GM12878 (cell line): ENCODE measurements at regions not wholly inside any gene's neighbourhood (a gene's known extent, or its start where the extent isn't known, plus 50 kb on each side); places are given as distances from the start of the nearest gene placed in this dataset.

Source experiments
- ATAC-seq: fragments of 200-7000 bp; cut with Tn5 transposase; 3 replicates; pipeline ENCODE4 v1.9.1; 2020; ENCODE audit warnings: mild to moderate bottlenecking, moderate library complexity
- BruUV-seq: library from RNA; stranded (reverse); fragments of 400-500 nt; replicated peaks from 2 replicates; lab custom pipeline; 2021; lab: Mats Ljungman, UMichigan
- CTCF ChIA-PET: fragments of 300-600 bp; sonication (Branson Sonifier 250); formaldehyde crosslinking; extraction: SDS; loops from one replicate; lab custom pipeline; 2021; ENCODE audit warnings: inconsistent platforms; lab: Yijun Ruan, JAX
- POLR2A ChIA-PET: fragments of 350-600 bp; formaldehyde crosslinking; extraction: SDS; loops from one replicate; lab custom pipeline; 2021; ENCODE audit warnings: inconsistent platforms; lab: Charles Lee
- RAD21 ChIA-PET: fragments of 300-600 bp; sonication (Branson Sonifier 250); formaldehyde crosslinking; loops from one replicate; lab custom pipeline; 2023; ENCODE audit warnings: antibody characterized with exemption; ENCODE audit not compliant: unreplicated experiment; lab: Charles Lee
- SMC1A ChIA-PET: fragments of 300-600 bp; sonication (Branson Sonifier 250); formaldehyde crosslinking; loops from one replicate; lab custom pipeline; 2023; ENCODE audit not compliant: unreplicated experiment, uncharacterized antibody; lab: Charles Lee
- DNase-seq: peaks from one replicate; pipeline ENCODE4 v3.0.0-alpha.2; 2011; ENCODE audit warnings: low read depth, low spot score
- FAIRE-seq: peaks from 3 replicates; lab custom pipeline; 2011; peaks lifted over from hg19 to GRCh38; lab: Jason Lieb, UNC
- H2AFZ ChIP-seq: 2 replicates; pipeline ENCODE4 v1.6.0; 2011; ENCODE audit warnings: low read depth, low read length, control low read depth; ENCODE audit not compliant: control insufficient read depth
- H3K27ac ChIP-seq: 2 replicates; pipeline ENCODE4 v1.5.1; 2011; ENCODE audit warnings: control low read depth; ENCODE audit not compliant: control insufficient read depth, insufficient read depth
- H3K27me3 ChIP-seq, 2 experiments: replicated peaks in 1 of 2; 2 replicates each; pipeline versions ENCODE4 v1.6.0 to v1.6.1; 2011; ENCODE audit warnings: low read length in 1 of 2; ENCODE audit not compliant: control insufficient read depth in 2 of 2, insufficient read depth in 2 of 2
- H3K36me3 ChIP-seq, 2 experiments: 2 replicates each; pipeline ENCODE4 v1.5.1; 2011; ENCODE audit warnings: low read length in 1 of 2; ENCODE audit not compliant: control insufficient read depth in 2 of 2, insufficient read depth in 2 of 2
- H3K4me1 ChIP-seq: 2 replicates; pipeline ENCODE4 v1.6.1; 2011; ENCODE audit warnings: mild to moderate bottlenecking, low read length, moderate library complexity, mixed read lengths; ENCODE audit not compliant: control insufficient read depth, insufficient read depth
- H3K4me2 ChIP-seq: 2 replicates; pipeline ENCODE4 v1.6.0; 2011; ENCODE audit warnings: control low read depth; ENCODE audit not compliant: control insufficient read depth, insufficient read depth
- H3K4me3 ChIP-seq: fragments of 200-600 bp; sonication (generic); 2 replicates; pipeline ENCODE4 v1.5.1; 2016
- H3K79me2 ChIP-seq: 2 replicates; pipeline ENCODE4 v1.6.0; 2011; ENCODE audit warnings: low read length; ENCODE audit not compliant: control insufficient read depth, insufficient read depth
- H3K9ac ChIP-seq: 2 replicates; pipeline ENCODE4 v1.8.0; 2011; ENCODE audit warnings: low read length, control low read depth, mixed read lengths; ENCODE audit not compliant: control insufficient read depth, insufficient read depth
- H3K9me3 ChIP-seq: replicated peaks from 3 replicates; pipeline ENCODE4 v1.5.1; 2011; ENCODE audit warnings: mild to moderate bottlenecking, low read length; ENCODE audit not compliant: control insufficient read depth, insufficient read depth
- H4K20me1 ChIP-seq: 2 replicates; pipeline ENCODE4 v1.6.0; 2011; ENCODE audit not compliant: control insufficient read depth, insufficient read depth
- CEBPZ ChIP-seq: fragments of 150-350 bp; IDR thresholded peaks from 2 replicates; pipeline ENCODE4 v1.6.1; 2016; ENCODE audit warnings: low read depth, low read length
- ESRRA ChIP-seq: IDR thresholded peaks from 2 replicates; pipeline ENCODE4 v1.6.1; 2012; ENCODE audit warnings: mild to moderate bottlenecking, low read length, improper control_type of control experiment
- LARP7 ChIP-seq: fragments of 450-650 bp; IDR thresholded peaks from 2 replicates; pipeline ENCODE4 v1.6.1; 2017; ENCODE audit warnings: mild to moderate bottlenecking
- NFXL1 ChIP-seq: fragments of 450-650 bp; IDR thresholded peaks from 2 replicates; pipeline ENCODE4 v1.6.1; 2017; ENCODE audit warnings: antibody characterized with exemption, mild to moderate bottlenecking, borderline replicate concordance
- NFYB ChIP-seq: IDR thresholded peaks from 2 replicates; pipeline ENCODE4 v1.6.1; 2011; ENCODE audit warnings: low read depth, mild to moderate bottlenecking, low read length, improper control_type of control experiment, moderate library complexity; ENCODE audit not compliant: insufficient read depth
- PBX3 ChIP-seq: IDR thresholded peaks from 2 replicates; pipeline ENCODE4 v1.6.1; 2011; ENCODE audit warnings: mild to moderate bottlenecking, low read depth, low read length, moderate library complexity; ENCODE audit not compliant: insufficient replicate concordance
- RUNX3 ChIP-seq: IDR thresholded peaks from 2 replicates; pipeline ENCODE4 v1.6.1; 2012; ENCODE audit warnings: low read length, inconsistent platforms
- SREBF1 ChIP-seq: IDR thresholded peaks from 2 replicates; pipeline ENCODE4 v1.6.1; 2012; ENCODE audit warnings: mild to moderate bottlenecking, low read length
- STAT3 ChIP-seq: IDR thresholded peaks from 2 replicates; pipeline ENCODE4 v1.6.1; 2011; ENCODE audit warnings: low read depth, low read length, improper control_type of control experiment
- ZBTB4 ChIP-seq: fragments of 450-650 bp; formaldehyde crosslinking; IDR thresholded peaks from 2 replicates; pipeline ENCODE4 v1.4.0; 2022; ENCODE audit warnings: mild to moderate bottlenecking, moderate library complexity
- ZZZ3 ChIP-seq: IDR thresholded peaks from 2 replicates; pipeline ENCODE4 v1.6.1; 2011; ENCODE audit warnings: low read depth; ENCODE audit not compliant: control insufficient read depth, insufficient read length
- in situ Hi-C: fragments of 300-500 bp; cut with MboI; formaldehyde crosslinking; loops from 9 replicates; pipeline ENCODE4 v1.14.3; 2018; ENCODE audit warnings: mixed read lengths
- intact Hi-C: fragments of 100-400 bp; cut with micrococcal nuclease; formaldehyde crosslinking; loops from one replicate; pipeline ENCODE4 v1.14.2; 2022; ENCODE audit not compliant: unreplicated experiment

- in situ Hi-C loops (no loop called here), intact Hi-C loops (no loop called here)
- Histone ChIP-seq H3K4me3 (no peak overlapping the region), H3K79me2 (no peaks in the 10 kb centered on the region), H3K4me1 (no peaks in the 10 kb centered on the region), H4K20me1 (no peaks in the 10 kb centered on the region), H2AFZ (no peak overlapping the region), H3K9ac (no peak overlapping the region), H3K36me3 (no peaks in the 10 kb centered on the region), H3K27ac (no peak overlapping the region), H3K9me3 (no peaks in the 10 kb centered on the region; the same call in 2 of the 3 replicates), H3K27me3 (no peaks in the 10 kb centered on the region), H3K4me2 (no peak overlapping the region)
- CTCF ChIA-PET = interaction anchor here (1.2 kb wide), 1 partner anchor 10 kb away, joined by 4 read pairs; no protein-coding TSS in a partner anchor
- FAIRE-seq = no peak
- no peak for TF ChIP-seq STAT3
- TF ChIP-seq RUNX3 = no peak
- TF ChIP-seq PBX3 = no peak
- no peak for TF ChIP-seq SREBF1
- TF ChIP-seq ZBTB4 (CRISPR knock-in tag) = no peak
- TF ChIP-seq NFYB = no peak
- TF ChIP-seq ESRRA = no peak
- no peak for TF ChIP-seq CEBPZ
- no peak for TF ChIP-seq LARP7
- TF ChIP-seq NFXL1 = no peak
- no peak for TF ChIP-seq ZZZ3
- RAD21 ChIA-PET = no interaction called here
- SMC1A ChIA-PET = no interaction called here
- no peak for DNase-seq
- BruUV-seq = no TSS peak
- no peak for ATAC-seq
- POLR2A ChIA-PET = no interaction called here
Observed at GRCh38 chr5:7157083-7157482, 238.9 kb upstream of the ADCY2 start.
